NCI-H345 (cell line): ENCODE measurements at regions not wholly inside any gene's neighbourhood (a gene's known extent, or its start where the extent isn't known, plus 50 kb on each side); places are given as distances from the start of the nearest gene placed in this dataset.
"Not testable (repeated sequence)": the region's sequence is repeated elsewhere in the genome, so short reads cannot be mapped to it uniquely, and the experiment has no call there.

Experiments used
- DNase-seq: peaks from one replicate; lab custom pipeline; 2025; lab: John Stamatoyannopoulos, UW

DNA sequence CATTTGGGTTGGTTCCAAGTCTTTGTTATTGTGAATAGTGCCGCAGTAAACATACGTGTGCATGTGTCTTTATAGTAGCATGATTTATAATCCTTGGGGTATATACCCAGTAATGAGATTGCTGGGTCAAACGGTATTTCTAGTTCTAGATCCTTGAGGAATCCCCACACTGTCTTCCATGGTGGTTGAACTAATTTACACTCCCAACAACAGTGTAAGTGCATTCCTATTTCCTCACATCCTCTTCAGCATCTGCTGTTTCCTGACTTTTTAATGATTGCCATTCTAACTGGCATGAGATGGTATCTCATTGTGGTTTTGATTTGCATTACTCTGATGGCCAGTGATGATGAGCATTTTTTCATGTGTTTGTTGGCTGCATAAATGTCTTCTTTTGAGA is 580.3 kb upstream of the CLINT1 start:
- DNase-seq, result not testable (repeated sequence)

GRCh38 chr5:158436271-158437065 is 577.5 kb upstream of the CLINT1 start:
- no peak for DNase-seq

- no peak for DNase-seq
Observed at GRCh38 chr5:158435161-158435616, 576.2 kb upstream of the CLINT1 start.

DNA sequence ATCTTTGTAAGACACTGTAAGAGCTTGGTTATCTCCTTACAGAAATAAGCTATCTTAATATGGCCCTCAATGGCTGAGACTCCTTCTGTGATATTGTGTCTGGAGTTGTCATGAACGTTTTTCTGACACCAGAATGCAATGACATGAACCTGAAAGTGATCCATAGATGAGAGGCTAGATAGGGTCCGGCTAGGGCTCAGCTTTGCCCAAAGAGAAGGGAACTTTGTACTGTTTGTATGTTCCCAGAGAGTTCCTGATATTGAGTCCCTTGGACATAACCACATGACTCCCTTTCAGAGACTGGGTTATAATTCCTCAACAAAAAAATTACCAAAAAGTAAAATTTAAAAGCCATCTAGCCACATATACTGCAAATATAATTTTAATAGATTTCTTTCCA is 575.8 kb upstream of the CLINT1 start:
- no peak for DNase-seq

GRCh38 chr5:158433634-158434033 is 574.7 kb upstream of the CLINT1 start:
- no peak for DNase-seq

DNA sequence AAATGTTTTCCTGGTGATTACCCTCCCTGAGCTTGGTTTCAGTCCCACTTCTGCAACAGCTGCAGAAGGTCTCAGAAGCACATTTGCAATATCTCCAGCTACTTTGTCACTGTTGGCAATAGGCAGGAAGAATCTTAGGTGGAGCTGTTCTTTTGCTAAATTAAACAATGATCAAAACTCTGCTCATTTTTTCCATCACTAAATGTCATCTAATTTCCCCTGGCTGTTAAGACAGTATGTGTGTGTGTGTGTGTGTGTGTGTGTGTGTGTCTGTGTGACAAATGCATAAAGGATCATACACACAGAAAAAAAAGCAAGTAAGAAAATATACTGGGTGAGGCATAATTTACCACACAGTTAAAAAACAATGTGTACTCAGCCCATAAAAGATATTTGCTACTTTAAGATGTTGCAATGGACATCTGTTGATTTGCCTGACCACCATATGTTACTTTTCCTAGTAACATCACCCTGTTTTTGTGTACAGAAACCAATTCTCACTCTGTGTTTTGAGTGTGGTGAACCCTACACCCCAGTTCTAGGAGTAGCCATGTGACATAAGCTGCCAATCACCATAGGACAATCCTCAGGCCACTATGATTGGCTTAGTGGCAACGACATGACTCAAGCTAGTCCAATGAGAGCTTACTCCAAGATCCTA is 572.6 kb upstream of the CLINT1 start:
- no peak for DNase-seq

- no peak for DNase-seq
Observed at GRCh38 chr5:158430798-158431167, 571.8 kb upstream of the CLINT1 start.

DNA sequence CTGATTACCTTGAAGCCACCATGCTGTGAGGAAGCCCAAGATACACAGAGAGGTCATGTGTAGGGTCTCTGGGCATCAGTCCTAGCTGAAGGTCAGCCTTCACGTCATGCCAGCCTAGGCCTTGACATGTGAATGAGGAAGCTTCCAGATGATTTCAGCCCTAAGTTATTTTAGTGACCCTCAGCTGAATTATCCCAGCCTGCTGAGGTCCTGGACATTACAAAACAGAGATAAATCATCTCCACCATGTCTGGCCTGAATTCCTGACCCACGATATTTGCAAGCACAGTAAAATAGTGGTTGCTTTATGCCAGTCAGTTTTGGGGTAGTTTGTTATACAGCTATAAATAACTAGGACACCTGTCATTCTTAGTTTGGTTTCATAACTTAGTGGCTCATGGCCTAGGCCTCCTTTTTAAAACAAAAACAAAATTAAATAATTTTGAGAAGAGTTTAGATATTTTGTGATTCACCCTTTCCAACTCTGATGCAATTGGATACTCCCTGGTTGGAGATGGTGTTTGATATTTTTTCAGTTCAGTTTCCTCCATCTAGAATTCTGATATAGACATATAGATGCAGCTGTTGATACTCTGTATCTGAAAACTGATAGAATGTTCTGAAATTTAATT is 571.3 kb upstream of the CLINT1 start:
- DNase-seq, result no peak

GRCh38 chr5:158429564-158429963 is 570.6 kb upstream of the CLINT1 start:
- DNase-seq, result no peak

- no peak for DNase-seq
Observed at GRCh38 chr5:158423623-158424200, 564.8 kb upstream of the CLINT1 start.

- no peak for DNase-seq
Observed at GRCh38 chr5:158422653-158423515, 563.9 kb upstream of the CLINT1 start.

DNA sequence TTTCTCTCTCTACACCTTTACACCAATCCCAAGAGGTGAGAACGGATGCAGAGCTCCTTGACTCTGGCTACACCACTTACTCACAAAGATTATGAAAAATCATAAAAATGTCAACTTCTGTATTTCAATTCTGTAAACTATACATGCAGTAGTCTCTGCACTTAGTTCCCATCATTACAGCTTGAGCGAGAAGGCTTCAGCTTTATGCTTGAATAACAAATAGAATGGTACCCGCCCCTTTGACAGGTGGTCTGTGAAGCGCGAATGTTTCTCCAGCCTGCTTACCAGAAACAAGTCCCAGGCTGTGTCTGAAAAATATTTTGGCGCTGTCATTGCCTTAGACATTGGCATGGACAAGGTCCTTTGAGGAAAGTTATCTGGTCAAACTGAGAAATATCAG is 562.4 kb upstream of the CLINT1 start:
- DNase-seq, result no peak

DNA sequence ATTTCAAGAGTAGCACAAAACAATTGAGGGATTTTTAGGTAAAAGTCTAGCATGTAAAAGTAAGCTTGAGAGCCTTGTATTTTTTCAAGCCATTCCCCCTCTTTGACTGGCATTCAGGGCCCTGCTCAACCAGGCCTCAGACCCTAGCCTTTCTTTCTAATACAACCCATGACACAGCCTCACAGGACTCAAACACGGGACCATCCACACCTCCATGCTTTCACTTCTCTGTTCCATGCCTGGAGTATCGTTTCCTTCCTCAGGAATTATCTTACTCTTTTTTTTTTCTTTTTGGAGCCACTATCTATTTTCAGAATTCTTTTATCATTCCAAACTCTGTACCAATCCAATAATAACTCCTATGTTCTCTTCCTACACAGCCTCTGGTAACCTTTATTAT is 560.2 kb upstream of the CLINT1 start:
- no peak for DNase-seq

GRCh38 chr5:158414780-158415179 is 555.8 kb upstream of the CLINT1 start:
- no peak for DNase-seq

DNA sequence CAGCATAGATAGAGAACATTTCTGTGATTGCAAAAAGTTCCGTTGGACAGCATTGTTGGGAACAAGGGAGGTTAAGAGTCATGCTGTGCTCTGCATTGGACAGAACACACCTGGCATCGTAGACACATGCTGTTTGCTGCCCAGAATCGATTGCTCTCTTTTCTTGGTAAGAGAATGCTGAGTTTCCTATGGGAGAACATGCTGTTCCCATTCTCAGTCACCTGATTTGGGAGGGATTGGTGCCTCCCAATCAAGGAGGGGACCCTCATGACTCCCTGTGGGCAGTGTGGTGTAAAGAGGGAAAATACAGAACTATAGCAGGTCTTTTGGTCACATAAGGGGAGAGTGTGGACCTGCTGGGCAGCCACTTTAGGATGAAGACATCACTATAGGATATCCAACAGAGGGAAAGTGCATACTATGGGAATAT is 555.4 kb upstream of the CLINT1 start:
- no peak for DNase-seq

- DNase-seq, result no peak
Observed at GRCh38 chr5:158413122-158413680, 554.3 kb upstream of the CLINT1 start.

DNA sequence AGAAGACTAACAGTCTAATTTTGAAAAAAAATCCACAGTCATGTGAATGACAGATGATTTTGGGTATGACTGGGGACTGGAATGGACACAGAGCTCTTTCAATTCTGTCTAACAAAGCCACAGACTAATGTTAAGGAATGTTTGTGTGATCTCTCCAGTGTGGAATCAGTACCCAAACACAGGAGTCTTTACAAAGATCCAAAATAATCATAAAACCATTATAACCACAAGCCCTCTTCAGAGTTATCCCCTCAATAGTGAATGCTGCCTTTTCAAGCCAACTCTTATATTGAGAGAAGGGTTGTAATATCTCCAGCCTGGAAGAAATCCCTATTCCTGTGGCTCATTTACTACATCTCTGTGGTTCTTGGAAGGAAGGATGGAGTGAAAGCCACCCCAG is 552.0 kb upstream of the CLINT1 start:
- DNase-seq, result no peak

GRCh38 chr5:158409507-158409906 is 550.6 kb upstream of the CLINT1 start:
- no peak for DNase-seq

DNA sequence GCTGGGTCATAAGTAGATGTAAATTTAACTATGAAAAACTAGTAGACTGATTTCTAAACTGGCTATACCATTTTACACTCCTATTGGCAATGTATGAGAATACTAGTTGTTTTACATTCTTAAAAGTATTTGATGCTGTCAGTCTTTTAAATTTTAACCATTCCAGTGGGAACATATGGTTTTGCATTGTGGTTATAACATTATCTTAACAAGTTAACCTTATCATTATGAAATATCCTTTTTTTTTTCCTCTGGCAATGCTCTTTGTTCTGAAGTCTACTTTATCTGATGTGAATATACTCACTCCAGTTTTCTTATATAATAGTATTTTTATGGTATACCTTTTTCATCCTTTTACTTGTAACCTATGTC is 548.9 kb upstream of the CLINT1 start:
- no peak for DNase-seq

DNA sequence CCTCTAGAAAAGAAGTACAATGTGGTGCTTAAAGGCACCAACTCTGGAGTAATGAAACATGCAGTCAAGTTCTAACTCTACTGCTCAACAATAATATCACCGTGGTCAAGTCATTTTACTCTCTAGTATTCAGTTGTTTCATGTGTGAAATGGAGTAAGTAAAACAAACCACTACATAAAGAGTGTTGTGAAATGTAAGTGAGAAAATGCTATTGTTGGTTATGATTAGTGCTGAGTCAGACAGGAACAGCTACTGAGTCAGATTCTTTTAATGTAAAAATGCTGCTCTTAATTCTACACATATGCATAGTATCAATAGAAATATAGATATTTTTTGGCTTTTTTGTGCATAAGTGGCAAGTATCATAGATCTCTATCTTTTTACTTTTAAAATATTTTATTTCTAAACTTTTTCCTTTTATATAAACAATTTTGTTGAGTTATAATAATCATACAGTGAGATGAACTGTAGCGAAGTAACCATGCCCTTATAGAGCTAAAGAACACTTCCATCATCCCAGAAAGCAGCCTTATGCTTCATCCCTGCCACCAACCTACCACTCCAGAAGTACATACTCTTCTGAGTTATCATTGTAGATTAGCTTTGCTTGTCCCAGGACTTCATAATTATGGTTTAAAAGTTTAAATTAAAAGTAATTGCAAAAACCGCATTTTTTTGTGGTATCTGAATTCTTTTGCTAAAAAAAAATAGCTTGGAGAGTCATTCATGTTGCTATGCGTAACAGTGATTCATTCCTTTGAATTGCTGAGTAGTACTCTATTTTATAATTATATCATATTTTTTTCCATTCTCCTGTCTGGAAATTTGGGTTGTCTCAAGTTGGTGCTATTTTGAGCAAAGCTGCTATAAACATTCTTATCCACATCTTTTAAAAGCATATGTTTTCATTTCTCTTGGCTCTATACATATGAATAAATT is 548.2 kb upstream of the CLINT1 start:
- no peak for DNase-seq
